GM12873 (cell line): ENCODE measurements at regions not wholly inside any gene's neighbourhood (a gene's known extent, or its start where the extent isn't known, plus 50 kb on each side); places are given as distances from the start of the nearest gene placed in this dataset.

Source experiments
- CTCF ChIP-seq: IDR thresholded peaks from 2 replicates; pipeline ENCODE4 v1.5.1; 2012; ENCODE audit warnings: low read depth, mild to moderate bottlenecking, moderate library complexity, low read length, control low read depth; ENCODE audit not compliant: insufficient read depth; ENCODE audit errors: missing control alignments

- TF ChIP-seq CTCF, result no peak
These were observed 94.6 kb upstream of the SMC2 start for GRCh38 chr9:103999375-104000062.

GRCh38 chr9:104009826-104010225, 84.3 kb upstream of the SMC2 start:
- TF ChIP-seq CTCF, result no peak

GRCh38 chr9:104022083-104022482, 72.0 kb upstream of the SMC2 start:
- TF ChIP-seq CTCF, result no peak

- TF ChIP-seq CTCF, result no peak
These were observed 69.0 kb upstream of the SMC2 start for GRCh38 chr9:104025104-104025503.

GRCh38 chr9:104025945-104026344, 68.2 kb upstream of the SMC2 start:
- no peak for TF ChIP-seq CTCF

GRCh38 chr9:104027295-104027694, 66.8 kb upstream of the SMC2 start:
- TF ChIP-seq CTCF, result no peak

GRCh38 chr9:104028827-104029226, 65.3 kb upstream of the SMC2 start:
- TF ChIP-seq CTCF, result no peak
